Endothelial cell of umbilical vein (primary cell): ENCODE measurements at regions not wholly inside any gene's neighbourhood (a gene's known extent, or its start where the extent isn't known, plus 50 kb on each side); places are given as distances from the start of the nearest gene placed in this dataset.

Source experiments
- CTCF ChIP-seq, 2 donors: IDR thresholded peaks; 1 replicate in 1 of 2; 2 replicates in 1 of 2; pipeline ENCODE4 v1.5.1; 2011; ENCODE audit warnings: low read length in 2 of 2, mild to moderate bottlenecking in 2 of 2, moderate library complexity in 2 of 2, control low read depth in 1 of 2, inconsistent platforms in 1 of 2, low read depth in 1 of 2; ENCODE audit not compliant: insufficient read depth in 1 of 2; ENCODE audit errors: extremely low read depth in 1 of 2
- EZH2 ChIP-seq: IDR thresholded peaks from 2 replicates; pipeline ENCODE4 v1.6.1; 2012; ENCODE audit warnings: borderline replicate concordance, low read depth, mild to moderate bottlenecking, moderate library complexity, low read length, inconsistent platforms; ENCODE audit not compliant: severe bottlenecking
- GATA2 ChIP-seq: IDR thresholded peaks from 2 replicates; pipeline ENCODE4 v1.7.0; 2011; ENCODE audit warnings: low read depth, mild to moderate bottlenecking, moderate library complexity, mixed read lengths, low read length; ENCODE audit not compliant: insufficient read length, insufficient read depth
- JUN ChIP-seq: IDR thresholded peaks from 2 replicates; pipeline ENCODE4 v1.6.1; 2011; ENCODE audit warnings: borderline replicate concordance, low read depth; ENCODE audit not compliant: insufficient read length, insufficient read depth
- MYC ChIP-seq: IDR thresholded peaks from one replicate; pipeline ENCODE4 v1.6.1; 2011; ENCODE audit warnings: mild to moderate bottlenecking, low read depth, low read length
- POLR2A ChIP-seq: IDR thresholded peaks from 2 replicates; pipeline ENCODE4 v1.6.1; 2012; ENCODE audit warnings: low read depth, mild to moderate bottlenecking, control low read depth, low read length
- POLR2AphosphoS5 ChIP-seq: IDR thresholded peaks from 2 replicates; pipeline ENCODE4 v1.6.1; 2012; ENCODE audit warnings: low read depth, mild to moderate bottlenecking, control low read depth, low read length, moderate library complexity; ENCODE audit not compliant: insufficient read depth

GRCh38 chr10:20396701-20397100, 500.4 kb downstream of the NEBL start:
- TF ChIP-seq CTCF (IDR thresholded peaks at IDR 0.05; ENCODE audit: extremely low read depth in 1 of 2, insufficient read depth in 1 of 2, low read depth in 1 of 2, low read length in 2 of 2) (no peak), MYC (no peak), EZH2 (no peak), POLR2A (no peak), POLR2AphosphoS5 (no peak), GATA2 (no peak), JUN (no peak)
